HEK293 (cell line): ENCODE measurements at regions not wholly inside any gene's neighbourhood (a gene's known extent, or its start where the extent isn't known, plus 50 kb on each side); places are given as distances from the start of the nearest gene placed in this dataset.

Source experiments
- CTCF ChIA-PET: fragments of 350-600 bp; formaldehyde crosslinking; extraction: SDS; loops from one replicate; lab custom pipeline; 2021; ENCODE audit warnings: antibody characterized with exemption; lab: Yijun Ruan, JAX
- POLR2A ChIA-PET: fragments of 300-600 bp; formaldehyde crosslinking; extraction: SDS; loops from one replicate; lab custom pipeline; 2020; ENCODE audit warnings: antibody characterized with exemption, inconsistent platforms; lab: Yijun Ruan, JAX
- H3K27ac ChIP-seq: fragments of 200-500 bp; sonication (Bioruptor generic); 2 replicates; pipeline ENCODE4 v1.5.1; 2014; ENCODE audit warnings: low read depth, low read length, control low read depth, inconsistent platforms; ENCODE audit errors: extremely low read depth
- H3K36me3 ChIP-seq, 2 experiments: fragments of 200-500 bp in 1 of 2; sonication (Bioruptor generic) in 1 of 2; 1 replicate in 1 of 2; 2 replicates in 1 of 2; pipeline ENCODE4 v1.5.1; 2014 to 2017; ENCODE audit warnings: inconsistent platforms in 2 of 2, low read length in 2 of 2; ENCODE audit not compliant: control insufficient read depth in 2 of 2, insufficient read depth in 1 of 2
- H3K4me1 ChIP-seq: fragments of 200-500 bp; sonication (Bioruptor generic); 2 replicates; pipeline ENCODE4 v1.5.1; 2014; ENCODE audit warnings: mild to moderate bottlenecking, low read length, inconsistent platforms; ENCODE audit not compliant: control insufficient read depth, insufficient read depth
- H3K4me3 ChIP-seq: 2 replicates; pipeline ENCODE4 v1.5.1; 2011; ENCODE audit warnings: low read depth, mild to moderate bottlenecking, control low read depth, low read length, moderate library complexity
- H3K9me3 ChIP-seq: fragments of 200-500 bp; sonication (Bioruptor generic); 2 replicates; pipeline ENCODE4 v1.5.1; 2014; ENCODE audit warnings: low read depth, low read length, inconsistent platforms; ENCODE audit not compliant: control insufficient read depth, insufficient read depth
- KLF8 ChIP-seq: fragments of 450-650 bp; formaldehyde crosslinking; IDR thresholded peaks from 2 replicates; pipeline ENCODE4 v1.5.1; 2016; ENCODE audit warnings: missing biosample characterization, missing genetic modification characterization
- RBAK ChIP-seq: fragments of 450-650 bp; formaldehyde crosslinking; IDR thresholded peaks from 2 replicates; pipeline ENCODE4 v1.5.1; 2016; ENCODE audit warnings: missing biosample characterization, missing genetic modification characterization
- SALL2 ChIP-seq: fragments of 450-650 bp; formaldehyde crosslinking; IDR thresholded peaks from 2 replicates; pipeline ENCODE4 v1.5.0; 2017; ENCODE audit warnings: missing biosample characterization, mild to moderate bottlenecking, missing genetic modification characterization, borderline replicate concordance
- ZNF174 ChIP-seq: fragments of 450-650 bp; formaldehyde crosslinking; IDR thresholded peaks from 2 replicates; pipeline ENCODE4 v1.5.0; 2017; ENCODE audit warnings: missing biosample characterization, mild to moderate bottlenecking, missing genetic modification characterization
- ZNF561 ChIP-seq: fragments of 450-650 bp; IDR thresholded peaks from 2 replicates; pipeline ENCODE4 v1.5.1; 2018; ENCODE audit warnings: missing biosample characterization, missing genetic modification characterization, borderline replicate concordance
- ZNF621 ChIP-seq: fragments of 450-650 bp; formaldehyde crosslinking; IDR thresholded peaks from 2 replicates; pipeline ENCODE4 v1.5.1; 2017; ENCODE audit warnings: missing biosample characterization, missing genetic modification characterization
- ZNF664 ChIP-seq: fragments of 450-650 bp; formaldehyde crosslinking; IDR thresholded peaks from 2 replicates; pipeline ENCODE4 v1.5.1; 2016; ENCODE audit warnings: missing biosample characterization, missing genetic modification characterization
- ZSCAN30 ChIP-seq: fragments of 450-650 bp; IDR thresholded peaks from 2 replicates; pipeline ENCODE4 v1.5.1; 2018; ENCODE audit warnings: missing biosample characterization, mild to moderate bottlenecking, missing genetic modification characterization, moderate library complexity
- TF ChIP-seq, protein P1 (sequence below): fragments of 450-650 bp; formaldehyde crosslinking; IDR thresholded peaks from 2 replicates; pipeline ENCODE4 v1.5.0; 2017; ENCODE audit warnings: missing biosample characterization, missing genetic modification characterization, borderline replicate concordance
- TF ChIP-seq, protein P2 (sequence below): fragments of 450-650 bp; formaldehyde crosslinking; IDR thresholded peaks from 2 replicates; pipeline ENCODE4 v1.5.1; 2016; ENCODE audit warnings: missing biosample characterization, missing genetic modification characterization
- TF ChIP-seq, protein P3 (sequence below): fragments of 450-650 bp; formaldehyde crosslinking; IDR thresholded peaks from 2 replicates; pipeline ENCODE4 v1.5.1; 2016; ENCODE audit warnings: missing biosample characterization, missing genetic modification characterization
- TF ChIP-seq, protein P4 (sequence below): fragments of 450-650 bp; formaldehyde crosslinking; IDR thresholded peaks from 2 replicates; pipeline ENCODE4 v1.5.1; 2016; ENCODE audit warnings: missing biosample characterization, missing genetic modification characterization

DNA sequence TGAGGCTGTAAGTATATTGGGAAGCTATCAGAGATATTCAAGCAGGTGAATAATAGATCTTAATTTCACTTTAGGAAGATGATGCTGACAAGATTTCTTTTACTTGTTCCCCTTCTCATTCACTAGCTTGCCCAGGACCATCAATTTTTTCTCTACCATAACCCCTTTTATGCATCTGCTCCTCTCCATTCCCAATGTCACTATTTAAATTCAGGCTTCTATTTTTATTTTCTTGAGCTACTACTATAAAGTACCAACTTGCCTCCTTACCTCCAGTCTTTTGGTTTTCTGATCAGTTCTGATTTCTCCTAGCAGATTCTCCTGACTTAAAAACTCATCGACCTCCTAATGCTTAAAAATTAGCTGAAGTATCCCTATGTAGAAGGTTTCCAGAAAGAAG lies 97.7 kb upstream of the SMIM30 start:
- Histone ChIP-seq H3K9me3 (no peaks in the 10 kb centered on the region), H3K4me3 (no peak overlapping the region), H3K36me3 (no peaks in the 10 kb centered on the region), H3K4me1 (0 out of 2 replicates have a peak, but pooled peaks cover 2% of the 10 kb centered on the region), H3K27ac (no peak overlapping the region)
- ChIA-PET POLR2A (no interaction called here), CTCF (interaction anchor here (0.7 kb wide), 1 partner anchor 664 kb away, joined by 5 read pairs; no protein-coding TSS in a partner anchor)
- TF ChIP-seq ZNF664 (peak; percentile 93), SALL2 (tag by site-specific recombination) (no peak)

DNA sequence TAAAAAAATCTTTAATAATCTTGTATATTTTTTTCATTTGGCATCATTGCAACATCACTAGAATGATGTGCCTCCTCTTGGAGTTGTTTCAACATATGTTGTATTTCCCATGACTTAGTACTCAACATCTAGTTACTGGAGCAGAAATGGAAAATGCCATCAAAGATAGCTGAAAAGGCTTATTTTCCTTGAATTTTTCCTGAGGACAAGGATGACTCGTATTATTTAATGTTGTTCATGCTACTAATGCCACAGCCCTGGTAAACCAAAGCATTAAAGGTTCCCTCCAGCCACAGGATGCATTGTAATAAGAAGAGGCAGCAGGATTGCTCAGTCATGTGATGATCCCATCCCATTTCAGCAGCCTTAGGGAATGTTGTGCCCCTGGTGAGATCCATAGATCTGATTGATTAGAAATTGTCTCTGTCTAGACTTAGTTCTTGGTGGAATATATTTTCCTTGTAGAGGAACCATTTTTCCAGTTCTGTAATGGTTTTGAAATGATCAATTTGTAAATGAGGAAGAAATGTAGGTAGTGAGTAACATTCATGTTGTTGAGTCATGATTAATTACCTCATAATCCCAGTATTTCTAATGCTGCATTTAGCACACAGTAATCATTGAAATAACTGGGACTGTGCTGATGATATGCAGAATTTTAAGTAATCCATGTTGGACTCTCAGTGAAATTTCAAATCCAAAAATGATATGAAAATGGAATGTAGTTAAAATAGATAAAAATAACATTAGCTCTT lies 91.3 kb upstream of the SMIM30 start:
- no peaks in the 10 kb centered on the region for H3K4me1 ChIP-seq
- ChIA-PET POLR2A (no interaction called here), CTCF (no interaction called here)
- TF ChIP-seq, protein P1, sequence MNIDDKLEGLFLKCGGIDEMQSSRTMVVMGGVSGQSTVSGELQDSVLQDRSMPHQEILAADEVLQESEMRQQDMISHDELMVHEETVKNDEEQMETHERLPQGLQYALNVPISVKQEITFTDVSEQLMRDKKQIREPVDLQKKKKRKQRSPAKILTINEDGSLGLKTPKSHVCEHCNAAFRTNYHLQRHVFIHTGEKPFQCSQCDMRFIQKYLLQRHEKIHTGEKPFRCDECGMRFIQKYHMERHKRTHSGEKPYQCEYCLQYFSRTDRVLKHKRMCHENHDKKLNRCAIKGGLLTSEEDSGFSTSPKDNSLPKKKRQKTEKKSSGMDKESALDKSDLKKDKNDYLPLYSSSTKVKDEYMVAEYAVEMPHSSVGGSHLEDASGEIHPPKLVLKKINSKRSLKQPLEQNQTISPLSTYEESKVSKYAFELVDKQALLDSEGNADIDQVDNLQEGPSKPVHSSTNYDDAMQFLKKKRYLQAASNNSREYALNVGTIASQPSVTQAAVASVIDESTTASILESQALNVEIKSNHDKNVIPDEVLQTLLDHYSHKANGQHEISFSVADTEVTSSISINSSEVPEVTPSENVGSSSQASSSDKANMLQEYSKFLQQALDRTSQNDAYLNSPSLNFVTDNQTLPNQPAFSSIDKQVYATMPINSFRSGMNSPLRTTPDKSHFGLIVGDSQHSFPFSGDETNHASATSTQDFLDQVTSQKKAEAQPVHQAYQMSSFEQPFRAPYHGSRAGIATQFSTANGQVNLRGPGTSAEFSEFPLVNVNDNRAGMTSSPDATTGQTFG (tag by site-specific recombination), result no peak
- no peak for TF ChIP-seq ZNF561
- TF ChIP-seq ZNF174 (tag by site-specific recombination), result no peak
- TF ChIP-seq RBAK (tag by site-specific recombination), result no peak
- no peak for TF ChIP-seq ZNF621 (tag by site-specific recombination)
- TF ChIP-seq, protein P2, sequence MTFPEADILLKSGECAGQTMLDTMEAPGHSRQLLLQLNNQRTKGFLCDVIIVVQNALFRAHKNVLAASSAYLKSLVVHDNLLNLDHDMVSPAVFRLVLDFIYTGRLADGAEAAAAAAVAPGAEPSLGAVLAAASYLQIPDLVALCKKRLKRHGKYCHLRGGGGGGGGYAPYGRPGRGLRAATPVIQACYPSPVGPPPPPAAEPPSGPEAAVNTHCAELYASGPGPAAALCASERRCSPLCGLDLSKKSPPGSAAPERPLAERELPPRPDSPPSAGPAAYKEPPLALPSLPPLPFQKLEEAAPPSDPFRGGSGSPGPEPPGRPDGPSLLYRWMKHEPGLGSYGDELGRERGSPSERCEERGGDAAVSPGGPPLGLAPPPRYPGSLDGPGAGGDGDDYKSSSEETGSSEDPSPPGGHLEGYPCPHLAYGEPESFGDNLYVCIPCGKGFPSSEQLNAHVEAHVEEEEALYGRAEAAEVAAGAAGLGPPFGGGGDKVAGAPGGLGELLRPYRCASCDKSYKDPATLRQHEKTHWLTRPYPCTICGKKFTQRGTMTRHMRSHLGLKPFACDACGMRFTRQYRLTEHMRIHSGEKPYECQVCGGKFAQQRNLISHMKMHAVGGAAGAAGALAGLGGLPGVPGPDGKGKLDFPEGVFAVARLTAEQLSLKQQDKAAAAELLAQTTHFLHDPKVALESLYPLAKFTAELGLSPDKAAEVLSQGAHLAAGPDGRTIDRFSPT (tag by site-specific recombination), result no peak
- TF ChIP-seq, protein P3, sequence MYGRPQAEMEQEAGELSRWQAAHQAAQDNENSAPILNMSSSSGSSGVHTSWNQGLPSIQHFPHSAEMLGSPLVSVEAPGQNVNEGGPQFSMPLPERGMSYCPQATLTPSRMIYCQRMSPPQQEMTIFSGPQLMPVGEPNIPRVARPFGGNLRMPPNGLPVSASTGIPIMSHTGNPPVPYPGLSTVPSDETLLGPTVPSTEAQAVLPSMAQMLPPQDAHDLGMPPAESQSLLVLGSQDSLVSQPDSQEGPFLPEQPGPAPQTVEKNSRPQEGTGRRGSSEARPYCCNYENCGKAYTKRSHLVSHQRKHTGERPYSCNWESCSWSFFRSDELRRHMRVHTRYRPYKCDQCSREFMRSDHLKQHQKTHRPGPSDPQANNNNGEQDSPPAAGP (tag by site-specific recombination), result no peak
- TF ChIP-seq, protein P4, sequence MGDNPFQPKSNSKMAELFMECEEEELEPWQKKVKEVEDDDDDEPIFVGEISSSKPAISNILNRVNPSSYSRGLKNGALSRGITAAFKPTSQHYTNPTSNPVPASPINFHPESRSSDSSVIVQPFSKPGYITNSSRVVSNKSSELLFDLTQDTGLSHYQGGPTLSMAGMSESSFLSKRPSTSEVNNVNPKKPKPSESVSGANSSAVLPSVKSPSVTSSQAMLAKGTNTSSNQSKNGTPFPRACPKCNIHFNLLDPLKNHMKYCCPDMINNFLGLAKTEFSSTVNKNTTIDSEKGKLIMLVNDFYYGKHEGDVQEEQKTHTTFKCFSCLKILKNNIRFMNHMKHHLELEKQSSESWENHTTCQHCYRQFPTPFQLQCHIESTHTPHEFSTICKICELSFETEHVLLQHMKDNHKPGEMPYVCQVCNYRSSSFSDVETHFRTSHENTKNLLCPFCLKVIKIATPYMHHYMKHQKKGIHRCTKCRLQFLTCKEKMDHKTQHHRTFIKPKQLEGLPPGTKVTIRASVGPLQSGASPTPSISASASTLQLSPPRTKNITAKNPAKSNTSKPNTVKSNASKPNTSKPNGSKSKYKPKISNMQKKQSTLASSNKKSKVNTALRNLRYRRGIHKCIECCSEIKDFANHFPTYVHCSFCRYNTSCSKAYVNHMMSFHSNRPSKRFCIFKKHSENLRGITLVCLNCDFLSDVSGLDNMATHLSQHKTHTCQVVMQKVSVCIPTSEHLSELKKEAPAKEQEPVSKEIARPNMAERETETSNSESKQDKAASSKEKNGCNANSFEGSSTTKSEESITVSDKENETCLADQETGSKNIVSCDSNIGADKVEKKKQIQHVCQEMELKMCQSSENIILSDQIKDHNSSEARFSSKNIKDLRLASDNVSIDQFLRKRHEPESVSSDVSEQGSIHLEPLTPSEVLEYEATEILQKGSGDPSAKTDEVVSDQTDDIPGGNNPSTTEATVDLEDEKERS (tag by site-specific recombination), result no peak
- no peak for TF ChIP-seq ZSCAN30 (tag by site-specific recombination)
- no peak for TF ChIP-seq KLF8 (tag by site-specific recombination)
- H3K9me3 ChIP-seq, result no peaks in the 10 kb centered on the region
- no peak overlapping the region for H3K4me3 ChIP-seq
- no peaks in the 10 kb centered on the region for H3K36me3 ChIP-seq
- no peak overlapping the region for H3K27ac ChIP-seq
